ENCODE measurements at regions not wholly inside any gene's neighbourhood (a gene's known extent, or its start where the extent isn't known, plus 50 kb on each side); places are given as distances from the start of the nearest gene placed in this dataset.
"Not testable (repeated sequence)": the region's sequence is repeated elsewhere in the genome, so short reads cannot be mapped to it uniquely, and the experiment has no call there.

- no peak for DNase-seq (ENCODE audit: low read depth)
Observed at GRCh38 chr4:53920116-53920515, 144.3 kb downstream of the CHIC2 start.

GRCh38 chr4:53919535-53919934 is 144.9 kb downstream of the CHIC2 start:
- no peak for DNase-seq (ENCODE audit: low read depth)

- no peak for DNase-seq (ENCODE audit: low read depth)
Observed at GRCh38 chr4:53917729-53918128, 146.7 kb downstream of the CHIC2 start.

- DNase-seq (ENCODE audit: low read depth) = no peak
Observed at GRCh38 chr4:53916431-53916889, 147.9 kb downstream of the CHIC2 start.

GRCh38 chr4:53914313-53915016 is 149.9 kb downstream of the CHIC2 start:
- DNase-seq (ENCODE audit: low read depth) = no peak

GRCh38 chr4:53913771-53914170 is 150.6 kb downstream of the CHIC2 start:
- DNase-seq (ENCODE audit: low read depth) = no peak

- no peak for DNase-seq (ENCODE audit: low read depth)
Observed at GRCh38 chr4:53912766-53913497, 151.5 kb downstream of the CHIC2 start.

GRCh38 chr4:53908661-53909078 is 155.7 kb downstream of the CHIC2 start:
- no peak for DNase-seq (ENCODE audit: low read depth)

GRCh38 chr4:53907772-53908171 is 156.6 kb downstream of the CHIC2 start:
- DNase-seq (ENCODE audit: low read depth) = no peak

- no peak for DNase-seq (ENCODE audit: low read depth)
Observed at GRCh38 chr4:53906606-53907190, 157.7 kb downstream of the CHIC2 start.

GRCh38 chr4:53905941-53906377 is 158.4 kb downstream of the CHIC2 start:
- DNase-seq (ENCODE audit: low read depth) = no peak

GRCh38 chr4:53905276-53905940 is 159.0 kb downstream of the CHIC2 start:
- no peak for DNase-seq (ENCODE audit: low read depth)

- no peak for DNase-seq (ENCODE audit: low read depth)
Observed at GRCh38 chr4:53902786-53903185, 161.6 kb downstream of the CHIC2 start.

GRCh38 chr4:53900271-53900649 is 164.1 kb downstream of the CHIC2 start:
- DNase-seq (ENCODE audit: low read depth) = no peak

- DNase-seq (ENCODE audit: low read depth) = no peak
Observed at GRCh38 chr4:53899586-53900270, 164.7 kb downstream of the CHIC2 start.

GRCh38 chr4:53895137-53895536 is 169.3 kb downstream of the CHIC2 start:
- DNase-seq (ENCODE audit: low read depth) = no peak

- DNase-seq (ENCODE audit: low read depth) = no peak
Observed at GRCh38 chr4:53890461-53890860, 173.9 kb downstream of the CHIC2 start.

GRCh38 chr4:53889326-53890055 is 174.9 kb downstream of the CHIC2 start:
- no peak for DNase-seq (ENCODE audit: low read depth)

GRCh38 chr4:53886090-53886489 is 178.3 kb downstream of the CHIC2 start:
- DNase-seq (ENCODE audit: low read depth) = no peak

GRCh38 chr4:53885668-53886067 is 178.7 kb downstream of the CHIC2 start:
- DNase-seq (ENCODE audit: low read depth) = no peak

- not testable (repeated sequence) for DNase-seq (ENCODE audit: low read depth)
Observed at GRCh38 chr4:53877096-53877495, 187.3 kb downstream of the CHIC2 start.

All from T follicular helper cell (primary cell).